ENCODE measurements at regions not wholly inside any gene's neighbourhood (a gene's known extent, or its start where the extent isn't known, plus 50 kb on each side); places are given as distances from the start of the nearest gene placed in this dataset.

- DNase-seq = no peak
Measured at GRCh38 chr5:119792161-119792799, 162.9 kb downstream of the FAM170A start.

GRCh38 chr5:119795768-119796167 is 166.4 kb downstream of the FAM170A start:
- DNase-seq = no peak

- no peak for DNase-seq
Measured at GRCh38 chr5:119801570-119801969, 172.2 kb downstream of the FAM170A start.

GRCh38 chr5:119808024-119808423 is 178.7 kb downstream of the FAM170A start:
- DNase-seq = no peak

GRCh38 chr5:119808474-119808873 is 179.1 kb downstream of the FAM170A start:
- DNase-seq = no peak

GRCh38 chr5:119810217-119810616 is 180.9 kb downstream of the FAM170A start:
- DNase-seq = no peak

- no peak for DNase-seq
Measured at GRCh38 chr5:119811458-119811857, 182.1 kb downstream of the FAM170A start.

- DNase-seq = no peak
Measured at GRCh38 chr5:119814655-119815054, 185.3 kb downstream of the FAM170A start.

GRCh38 chr5:119816055-119816454 is 186.7 kb downstream of the FAM170A start:
- DNase-seq = no peak

GRCh38 chr5:119820016-119820415 is 190.7 kb downstream of the FAM170A start:
- DNase-seq = no peak

GRCh38 chr5:119820608-119821007 is 191.2 kb downstream of the FAM170A start:
- DNase-seq = no peak

- DNase-seq = no peak
Measured at GRCh38 chr5:119828541-119828940, 199.2 kb downstream of the FAM170A start.

- no peak for DNase-seq
Measured at GRCh38 chr5:119829341-119829740, 200.0 kb downstream of the FAM170A start.

- DNase-seq = no peak
Measured at GRCh38 chr5:119833176-119833575, 203.8 kb downstream of the FAM170A start.

- no peak for DNase-seq
Measured at GRCh38 chr5:119840175-119840574, 210.8 kb downstream of the FAM170A start.

GRCh38 chr5:119852140-119852539 is 222.8 kb downstream of the FAM170A start:
- DNase-seq = no peak

- DNase-seq = no peak
Measured at GRCh38 chr5:119860463-119860862, 231.1 kb downstream of the FAM170A start.

- no peak for DNase-seq
Measured at GRCh38 chr5:119862619-119863018, 233.3 kb downstream of the FAM170A start.

- no peak for DNase-seq
Measured at GRCh38 chr5:119864286-119864685, 234.9 kb downstream of the FAM170A start.

- DNase-seq = no peak
Measured at GRCh38 chr5:119873611-119874010, 244.3 kb downstream of the FAM170A start.

GRCh38 chr5:119876522-119876921 is 247.2 kb downstream of the FAM170A start:
- no peak for DNase-seq

GRCh38 chr5:119878712-119879111 is 249.4 kb downstream of the FAM170A start:
- DNase-seq = no peak

- DNase-seq = no peak
Measured at GRCh38 chr5:119879446-119879845, 250.1 kb downstream of the FAM170A start.

GRCh38 chr5:119895066-119895465 is 265.7 kb downstream of the FAM170A start:
- DNase-seq = no peak

- DNase-seq = no peak
Measured at GRCh38 chr5:119896826-119897536, 267.6 kb downstream of the FAM170A start.
